Transverse colon (tissue), 4 donors: ENCODE measurements at regions not wholly inside any gene's neighbourhood (a gene's known extent, or its start where the extent isn't known, plus 50 kb on each side); places are given as distances from the start of the nearest gene placed in this dataset.

ENCODE experiments used
- POLR2A ChIP-seq: fragments of 450-650 bp; IDR thresholded peaks from one replicate; pipeline ENCODE4 v1.6.1; 2016; ENCODE audit warnings: antibody characterized with exemption, mild to moderate bottlenecking, moderate library complexity
- POLR2AphosphoS5 ChIP-seq, 3 donors: sonication (generic); formaldehyde crosslinking; IDR thresholded peaks; one replicate each; pipeline ENCODE4 v1.6.1; 2016; ENCODE audit warnings: antibody characterized with exemption in 3 of 3
- TF ChIP-seq, protein P1 (sequence below), 5 experiments: fragments of 200-600 bp in 3 of 5; fragments of 450-650 bp in 2 of 5; sonication (generic) in 3 of 5; IDR thresholded peaks; 1 replicate in 2 of 5; 2 replicates in 3 of 5; pipeline ENCODE4 v1.5.1; 2016 to 2017; ENCODE audit warnings: antibody characterized with exemption in 5 of 5, inconsistent platforms in 3 of 5, mild to moderate bottlenecking in 2 of 5, moderate library complexity in 1 of 5

DNA sequence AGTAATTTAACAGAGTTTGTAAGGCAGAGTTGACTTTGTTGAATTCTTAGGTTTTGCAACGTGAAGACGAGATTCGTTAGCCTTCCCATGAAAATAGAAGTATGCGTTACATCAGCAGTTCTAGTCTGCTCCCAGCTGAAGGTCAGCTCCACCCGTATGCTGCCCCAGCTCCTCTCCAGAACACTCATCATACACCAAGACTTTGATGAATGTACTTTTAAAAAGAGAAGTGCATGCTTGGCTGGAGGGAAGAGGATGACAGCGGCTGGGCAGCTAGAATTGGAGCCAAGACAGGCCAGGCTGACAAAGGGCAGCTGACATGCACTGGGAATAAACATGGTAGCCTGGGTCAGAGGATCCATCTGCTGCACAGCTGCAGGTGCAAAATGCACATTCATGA is 166.3 kb upstream of the ARGLU1 start:
- TF ChIP-seq, protein P1, sequence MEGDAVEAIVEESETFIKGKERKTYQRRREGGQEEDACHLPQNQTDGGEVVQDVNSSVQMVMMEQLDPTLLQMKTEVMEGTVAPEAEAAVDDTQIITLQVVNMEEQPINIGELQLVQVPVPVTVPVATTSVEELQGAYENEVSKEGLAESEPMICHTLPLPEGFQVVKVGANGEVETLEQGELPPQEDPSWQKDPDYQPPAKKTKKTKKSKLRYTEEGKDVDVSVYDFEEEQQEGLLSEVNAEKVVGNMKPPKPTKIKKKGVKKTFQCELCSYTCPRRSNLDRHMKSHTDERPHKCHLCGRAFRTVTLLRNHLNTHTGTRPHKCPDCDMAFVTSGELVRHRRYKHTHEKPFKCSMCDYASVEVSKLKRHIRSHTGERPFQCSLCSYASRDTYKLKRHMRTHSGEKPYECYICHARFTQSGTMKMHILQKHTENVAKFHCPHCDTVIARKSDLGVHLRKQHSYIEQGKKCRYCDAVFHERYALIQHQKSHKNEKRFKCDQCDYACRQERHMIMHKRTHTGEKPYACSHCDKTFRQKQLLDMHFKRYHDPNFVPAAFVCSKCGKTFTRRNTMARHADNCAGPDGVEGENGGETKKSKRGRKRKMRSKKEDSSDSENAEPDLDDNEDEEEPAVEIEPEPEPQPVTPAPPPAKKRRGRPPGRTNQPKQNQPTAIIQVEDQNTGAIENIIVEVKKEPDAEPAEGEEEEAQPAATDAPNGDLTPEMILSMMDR (IDR thresholded peaks at IDR 0.05) = no peak
- no peak for TF ChIP-seq POLR2AphosphoS5 (IDR thresholded peaks at IDR 0.05)
- no peak for TF ChIP-seq POLR2A
